PFSK-1 (cell line): ENCODE measurements at regions not wholly inside any gene's neighbourhood (a gene's known extent, or its start where the extent isn't known, plus 50 kb on each side); places are given as distances from the start of the nearest gene placed in this dataset.

Source experiments
- FOXP2 ChIP-seq: optimal IDR thresholded peaks from 2 replicates; pipeline ENCODE3; 2011; ENCODE audit warnings: borderline replicate concordance, control low read depth, inconsistent platforms; ENCODE audit not compliant: insufficient read depth; ENCODE audit errors: extremely low read length, extremely low read depth
- POLR2AphosphoS5 ChIP-seq: IDR thresholded peaks from 2 replicates; pipeline ENCODE4 v1.6.1; 2012; ENCODE audit warnings: low read depth, mild to moderate bottlenecking, control low read depth, low read length, moderate library complexity
- SIN3A ChIP-seq: IDR thresholded peaks from 2 replicates; pipeline ENCODE4 v1.6.1; 2012; ENCODE audit warnings: mild to moderate bottlenecking, low read length, moderate library complexity, borderline replicate concordance; ENCODE audit not compliant: insufficient read depth
- TAF1 ChIP-seq: IDR thresholded peaks from 2 replicates; pipeline ENCODE4 v1.6.1; 2012; ENCODE audit warnings: low read length, control low read depth, borderline replicate concordance; ENCODE audit not compliant: insufficient read depth
- TF ChIP-seq, protein P1 (sequence below), 2 experiments: IDR thresholded peaks; 2 replicates each; pipeline versions ENCODE4 v1.6.1 to v1.8.0; 2011 to 2012; ENCODE audit warnings: low read depth in 2 of 2, low read length in 2 of 2, control low read depth in 1 of 2, inconsistent platforms in 1 of 2, mild to moderate bottlenecking in 1 of 2, moderate library complexity in 1 of 2; ENCODE audit not compliant: insufficient read depth in 1 of 2

GRCh38 chr7:113446791-113447190 is 328.4 kb upstream of the SMIM30 start:
- TF ChIP-seq POLR2AphosphoS5, result no peak
- TF ChIP-seq, protein P1, sequence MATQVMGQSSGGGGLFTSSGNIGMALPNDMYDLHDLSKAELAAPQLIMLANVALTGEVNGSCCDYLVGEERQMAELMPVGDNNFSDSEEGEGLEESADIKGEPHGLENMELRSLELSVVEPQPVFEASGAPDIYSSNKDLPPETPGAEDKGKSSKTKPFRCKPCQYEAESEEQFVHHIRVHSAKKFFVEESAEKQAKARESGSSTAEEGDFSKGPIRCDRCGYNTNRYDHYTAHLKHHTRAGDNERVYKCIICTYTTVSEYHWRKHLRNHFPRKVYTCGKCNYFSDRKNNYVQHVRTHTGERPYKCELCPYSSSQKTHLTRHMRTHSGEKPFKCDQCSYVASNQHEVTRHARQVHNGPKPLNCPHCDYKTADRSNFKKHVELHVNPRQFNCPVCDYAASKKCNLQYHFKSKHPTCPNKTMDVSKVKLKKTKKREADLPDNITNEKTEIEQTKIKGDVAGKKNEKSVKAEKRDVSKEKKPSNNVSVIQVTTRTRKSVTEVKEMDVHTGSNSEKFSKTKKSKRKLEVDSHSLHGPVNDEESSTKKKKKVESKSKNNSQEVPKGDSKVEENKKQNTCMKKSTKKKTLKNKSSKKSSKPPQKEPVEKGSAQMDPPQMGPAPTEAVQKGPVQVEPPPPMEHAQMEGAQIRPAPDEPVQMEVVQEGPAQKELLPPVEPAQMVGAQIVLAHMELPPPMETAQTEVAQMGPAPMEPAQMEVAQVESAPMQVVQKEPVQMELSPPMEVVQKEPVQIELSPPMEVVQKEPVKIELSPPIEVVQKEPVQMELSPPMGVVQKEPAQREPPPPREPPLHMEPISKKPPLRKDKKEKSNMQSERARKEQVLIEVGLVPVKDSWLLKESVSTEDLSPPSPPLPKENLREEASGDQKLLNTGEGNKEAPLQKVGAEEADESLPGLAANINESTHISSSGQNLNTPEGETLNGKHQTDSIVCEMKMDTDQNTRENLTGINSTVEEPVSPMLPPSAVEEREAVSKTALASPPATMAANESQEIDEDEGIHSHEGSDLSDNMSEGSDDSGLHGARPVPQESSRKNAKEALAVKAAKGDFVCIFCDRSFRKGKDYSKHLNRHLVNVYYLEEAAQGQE (IDR thresholded peaks at IDR 0.05; ENCODE audit: insufficient read depth in 1 of 2, low read depth in 2 of 2, low read length in 2 of 2), result no peak
- no peak for TF ChIP-seq TAF1
- no peak for TF ChIP-seq SIN3A
- TF ChIP-seq FOXP2, result no peak

- TF ChIP-seq FOXP2 (no peak), POLR2AphosphoS5 (no peak), SIN3A (no peak), TAF1 (no peak)
- TF ChIP-seq, protein P1 (IDR thresholded peaks at IDR 0.05; ENCODE audit: insufficient read depth in 1 of 2, low read depth in 2 of 2, low read length in 2 of 2), result no peak
Observed at GRCh38 chr7:113446391-113446790, 328.0 kb upstream of the SMIM30 start.

- TF ChIP-seq TAF1 (no peak), POLR2AphosphoS5 (no peak), FOXP2 (no peak), SIN3A (no peak)
- TF ChIP-seq, protein P1 (IDR thresholded peaks at IDR 0.05; ENCODE audit: insufficient read depth in 1 of 2, low read depth in 2 of 2, low read length in 2 of 2), result no peak
Observed at GRCh38 chr7:113444261-113444660, 325.9 kb upstream of the SMIM30 start.

DNA sequence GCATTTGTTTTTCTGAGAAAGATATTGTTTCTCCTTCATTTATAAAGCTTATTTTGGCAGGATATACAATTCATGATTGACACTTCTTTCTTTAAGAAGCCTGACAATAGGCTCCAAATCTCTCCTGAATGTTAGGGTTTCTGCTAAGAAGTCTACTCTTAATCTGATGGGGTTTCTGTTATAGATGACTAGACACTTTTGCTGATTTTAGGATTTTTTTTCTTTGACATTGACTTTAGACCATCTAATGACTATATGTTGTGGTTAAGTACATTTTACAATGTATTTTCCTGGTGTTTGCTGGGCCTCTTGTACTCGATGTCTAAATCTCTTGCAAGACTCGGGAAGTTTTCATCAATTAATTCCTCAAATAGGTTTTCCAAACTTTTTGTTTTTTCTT is 321.8 kb upstream of the SMIM30 start:
- TF ChIP-seq SIN3A, result no peak
- TF ChIP-seq TAF1, result no peak
- TF ChIP-seq POLR2AphosphoS5, result no peak
- no peak for TF ChIP-seq FOXP2
- TF ChIP-seq, protein P1 (IDR thresholded peaks at IDR 0.05; ENCODE audit: insufficient read depth in 1 of 2, low read depth in 2 of 2, low read length in 2 of 2), result no peak

DNA sequence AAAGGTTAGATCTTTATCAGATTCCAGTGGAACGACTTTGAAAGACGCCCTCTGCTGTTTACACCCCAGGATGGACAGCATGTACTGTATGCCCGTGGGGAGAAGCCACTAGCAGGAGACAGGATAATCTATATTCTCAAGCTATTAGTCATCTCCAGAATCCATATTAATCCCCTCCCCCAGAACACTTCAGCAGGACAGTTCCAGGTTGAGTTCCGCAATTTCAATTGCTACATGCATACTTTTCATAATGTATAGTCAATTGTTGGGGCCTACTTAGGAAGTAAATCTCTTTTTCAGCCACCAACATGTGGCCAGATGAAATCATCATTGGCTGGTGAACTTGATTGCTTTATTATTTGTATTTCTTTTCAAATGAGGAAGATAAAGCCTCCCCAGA is 313.1 kb upstream of the SMIM30 start:
- TF ChIP-seq, protein P1 (IDR thresholded peaks at IDR 0.05; ENCODE audit: insufficient read depth in 1 of 2, low read depth in 2 of 2, low read length in 2 of 2), result no peak
- TF ChIP-seq SIN3A, result no peak
